ENCODE measurements at regions not wholly inside any gene's neighbourhood (a gene's known extent, or its start where the extent isn't known, plus 50 kb on each side); places are given as distances from the start of the nearest gene placed in this dataset.

GRCh38 chr2:56707650-56708049 is 523.9 kb downstream of the CCDC85A start:
- no peak for DNase-seq (ENCODE audit: low read depth in 2 of 2)

- no peak for DNase-seq (ENCODE audit: low read depth in 2 of 2)
These were observed 525.4 kb downstream of the CCDC85A start for GRCh38 chr2:56709181-56709580.

GRCh38 chr2:56713161-56713676 is 529.4 kb downstream of the CCDC85A start:
- no peak for DNase-seq (ENCODE audit: low read depth in 2 of 2)

- no peak for DNase-seq (ENCODE audit: low read depth in 2 of 2)
These were observed 530.2 kb downstream of the CCDC85A start for GRCh38 chr2:56713978-56714377.

- no peak for DNase-seq (ENCODE audit: low read depth in 2 of 2)
These were observed 530.6 kb downstream of the CCDC85A start for GRCh38 chr2:56714400-56714799.

GRCh38 chr2:56715683-56716082 is 531.9 kb downstream of the CCDC85A start:
- DNase-seq (ENCODE audit: low read depth in 2 of 2) = no peak

GRCh38 chr2:56718413-56718812 is 534.6 kb downstream of the CCDC85A start:
- no peak for DNase-seq (ENCODE audit: low read depth in 2 of 2)

GRCh38 chr2:56729212-56729611 is 545.4 kb downstream of the CCDC85A start:
- DNase-seq (ENCODE audit: low read depth in 2 of 2) = no peak

GRCh38 chr2:56732946-56733345 is 549.2 kb downstream of the CCDC85A start:
- DNase-seq (ENCODE audit: low read depth in 2 of 2) = no peak

GRCh38 chr2:56739413-56739812 is 555.6 kb downstream of the CCDC85A start:
- no peak for DNase-seq (ENCODE audit: low read depth in 2 of 2)

- no peak for DNase-seq (ENCODE audit: low read depth in 2 of 2)
These were observed 557.9 kb downstream of the CCDC85A start for GRCh38 chr2:56741601-56742102.

- DNase-seq (ENCODE audit: low read depth in 2 of 2) = no peak
These were observed 560.0 kb downstream of the CCDC85A start for GRCh38 chr2:56743807-56744206.

GRCh38 chr2:56749152-56749752 is 565.5 kb downstream of the CCDC85A start:
- DNase-seq (ENCODE audit: low read depth in 2 of 2) = no peak

GRCh38 chr2:56753182-56753581 is 569.4 kb downstream of the CCDC85A start:
- no peak for DNase-seq (ENCODE audit: low read depth in 2 of 2)

- no peak for DNase-seq (ENCODE audit: low read depth in 2 of 2)
These were observed 570.4 kb downstream of the CCDC85A start for GRCh38 chr2:56754066-56754615.

GRCh38 chr2:56754627-56755026 is 570.8 kb downstream of the CCDC85A start:
- no peak for DNase-seq (ENCODE audit: low read depth in 2 of 2)

- no peak for DNase-seq (ENCODE audit: low read depth in 2 of 2)
These were observed 574.2 kb downstream of the CCDC85A start for GRCh38 chr2:56757884-56758545.

GRCh38 chr2:56763683-56764082 is 579.9 kb downstream of the CCDC85A start:
- no peak for DNase-seq (ENCODE audit: low read depth in 2 of 2)

GRCh38 chr2:56768973-56769372 is 585.2 kb downstream of the CCDC85A start:
- DNase-seq (ENCODE audit: low read depth in 2 of 2) = no peak

- DNase-seq (ENCODE audit: low read depth in 2 of 2) = no peak
These were observed 586.7 kb downstream of the CCDC85A start for GRCh38 chr2:56770490-56770889.

- DNase-seq (ENCODE audit: low read depth in 2 of 2) = no peak
These were observed 600.3 kb downstream of the CCDC85A start for GRCh38 chr2:56784046-56784445.

- no peak for DNase-seq (ENCODE audit: low read depth in 2 of 2)
These were observed 617.4 kb downstream of the CCDC85A start for GRCh38 chr2:56801214-56801613.

GRCh38 chr2:56801770-56802169 is 618.0 kb downstream of the CCDC85A start:
- DNase-seq (ENCODE audit: low read depth in 2 of 2) = no peak
